ENCODE measurements at regions not wholly inside any gene's neighbourhood (a gene's known extent, or its start where the extent isn't known, plus 50 kb on each side); places are given as distances from the start of the nearest gene placed in this dataset.
"Not testable (repeated sequence)": the region's sequence is repeated elsewhere in the genome, so short reads cannot be mapped to it uniquely, and the experiment has no call there.

DNA sequence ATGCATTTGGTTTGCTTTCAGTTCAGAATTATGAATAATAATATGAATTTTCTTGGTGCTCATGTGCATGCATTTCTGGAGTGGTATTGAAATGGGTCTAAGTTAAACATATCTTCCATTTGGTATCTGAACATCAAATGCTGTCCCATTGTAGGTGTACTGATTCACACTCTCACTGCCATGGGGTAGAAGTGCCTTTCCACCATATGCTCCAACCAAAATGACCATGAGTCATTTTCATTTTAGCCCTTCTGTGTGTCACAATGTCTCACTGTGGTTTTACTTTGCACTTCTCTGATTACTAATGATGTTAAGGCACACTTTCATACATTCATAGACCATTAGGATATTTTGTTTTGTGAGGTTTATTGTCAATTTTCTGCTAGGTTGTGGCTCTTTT, 211.9 kb downstream of the HAO1 start:
- DNase-seq: no peak

DNA sequence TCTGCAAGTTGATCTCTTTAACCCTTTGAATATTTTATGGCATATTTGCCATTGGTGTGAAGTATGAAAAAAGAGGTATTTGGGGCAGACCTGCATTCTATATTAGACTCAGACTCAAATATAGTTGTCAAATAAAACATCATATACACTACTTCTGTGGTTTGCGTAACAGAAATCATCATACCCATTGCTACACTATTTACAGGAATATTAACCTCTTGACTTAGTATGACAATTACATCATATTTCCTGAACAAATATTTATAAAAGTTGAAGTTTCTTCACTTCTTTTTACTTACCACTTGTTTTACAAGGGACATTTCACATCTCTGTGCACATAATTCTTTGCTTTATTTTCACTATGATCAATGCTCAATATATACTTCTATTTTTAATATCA, 206.0 kb downstream of the HAO1 start:
- no peak for DNase-seq

GRCh38 chr20:7736336-7736735, 203.9 kb downstream of the HAO1 start:
- DNase-seq: no peak

DNA sequence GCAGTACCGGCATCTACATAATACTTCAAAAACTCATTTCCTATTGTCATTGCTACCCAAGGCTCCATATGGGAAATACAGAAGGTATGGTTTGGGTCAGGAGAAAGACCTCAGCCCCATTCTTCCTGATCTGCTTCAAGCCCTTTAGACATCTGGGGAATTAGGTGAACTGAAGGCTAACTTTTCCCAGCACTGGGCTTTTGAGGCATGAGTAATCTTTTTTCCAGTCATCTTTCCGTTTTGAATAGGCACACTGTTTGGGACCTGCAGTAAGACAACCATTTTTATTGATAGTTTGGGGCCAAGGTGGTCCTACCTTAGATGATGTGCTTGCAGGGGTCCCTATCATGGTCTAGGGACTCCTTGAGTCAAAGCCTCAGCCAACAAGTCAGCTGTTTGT, 198.4 kb downstream of the HAO1 start:
- DNase-seq: no peak

DNA sequence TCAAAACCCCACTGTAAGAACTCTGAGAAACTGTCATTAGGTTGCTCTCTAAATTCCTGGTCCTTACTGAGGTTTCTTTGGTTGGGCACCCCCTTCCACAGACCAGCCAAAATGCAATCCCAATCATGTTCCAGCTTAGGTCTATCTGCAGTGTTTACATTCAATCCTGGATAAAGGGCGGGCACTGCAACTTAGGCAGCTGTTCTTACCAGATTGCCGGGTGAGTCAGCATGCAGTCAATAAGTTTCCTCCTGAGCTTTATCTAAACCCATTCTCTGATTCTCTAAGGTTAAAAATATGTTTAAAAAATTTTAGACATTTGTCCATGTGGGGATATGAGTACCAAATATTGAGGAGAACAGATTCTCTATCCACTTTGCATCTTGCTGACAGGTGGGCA, 197.8 kb downstream of the HAO1 start:
- DNase-seq: peak; percentile 6

- DNase-seq: peak; percentile 68
These were observed 195.8 kb downstream of the HAO1 start for GRCh38 chr20:7744411-7744810.

- no peak for DNase-seq
These were observed 191.6 kb downstream of the HAO1 start for GRCh38 chr20:7748624-7749023.

GRCh38 chr20:7754102-7754501, 186.2 kb downstream of the HAO1 start:
- no peak for DNase-seq

DNA sequence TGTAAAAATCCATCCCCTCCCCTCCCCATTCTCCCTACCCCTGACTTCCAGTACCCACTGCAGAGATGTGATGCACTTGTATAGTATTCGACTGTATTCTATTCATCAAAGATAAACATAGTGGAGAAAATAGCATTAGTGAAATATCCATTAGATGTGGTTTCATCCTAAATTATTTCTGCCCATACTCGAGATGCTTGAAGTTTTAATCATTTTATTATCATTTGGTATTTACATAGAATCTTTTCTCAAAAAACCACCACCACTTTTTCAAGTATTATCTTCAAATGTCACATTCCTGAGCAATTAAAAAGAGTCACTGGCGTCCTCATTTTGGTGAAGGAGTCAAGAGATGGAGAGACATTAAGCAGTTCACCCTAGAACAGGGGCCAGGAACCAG, 181.9 kb downstream of the HAO1 start:
- DNase-seq: no peak

- DNase-seq: no peak
These were observed 179.8 kb downstream of the HAO1 start for GRCh38 chr20:7760247-7761031.

DNA sequence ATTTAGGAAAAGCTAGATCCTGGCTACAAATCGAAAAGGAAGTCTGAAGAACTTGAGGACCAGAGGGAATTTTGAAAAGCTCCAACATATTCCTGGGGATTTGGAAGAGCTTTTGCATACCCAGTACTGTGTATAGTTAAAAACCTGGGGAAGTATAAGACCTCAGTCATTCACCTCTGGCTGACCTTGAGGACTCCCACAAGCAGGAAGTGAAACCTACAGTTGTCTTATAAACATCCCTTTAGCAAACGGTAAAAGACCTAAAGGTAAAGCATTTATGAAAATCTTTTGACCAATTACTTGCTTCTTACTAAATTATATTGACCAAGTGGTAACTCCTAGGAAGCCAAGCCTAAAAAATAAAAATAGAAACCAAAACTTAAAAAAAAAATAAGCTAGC, 175.0 kb downstream of the HAO1 start:
- no peak for DNase-seq

DNA sequence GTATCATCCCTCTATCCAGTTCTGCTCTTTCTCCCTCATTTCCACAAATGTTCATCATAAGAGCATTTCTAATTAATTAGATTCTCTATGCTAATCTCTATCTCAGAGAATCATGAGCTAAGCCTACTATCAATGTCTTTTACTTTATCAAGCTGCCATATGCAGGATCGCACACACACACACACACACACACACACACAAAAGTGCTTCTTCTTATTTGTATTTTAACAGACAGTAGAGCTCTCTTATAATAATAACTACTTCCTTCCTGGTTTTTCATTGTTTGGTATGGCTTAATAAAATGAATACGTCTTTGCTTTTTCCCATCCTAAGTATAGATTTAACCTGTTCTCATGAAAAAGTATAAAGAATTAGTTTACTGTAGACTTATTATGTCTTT, 170.2 kb downstream of the HAO1 start:
- no peak for DNase-seq

- no peak for DNase-seq
These were observed 169.7 kb downstream of the HAO1 start for GRCh38 chr20:7770578-7770977.

GRCh38 chr20:7772371-7772770, 167.9 kb downstream of the HAO1 start:
- DNase-seq: no peak

- DNase-seq: no peak
These were observed 166.7 kb downstream of the HAO1 start for GRCh38 chr20:7773511-7773910.

DNA sequence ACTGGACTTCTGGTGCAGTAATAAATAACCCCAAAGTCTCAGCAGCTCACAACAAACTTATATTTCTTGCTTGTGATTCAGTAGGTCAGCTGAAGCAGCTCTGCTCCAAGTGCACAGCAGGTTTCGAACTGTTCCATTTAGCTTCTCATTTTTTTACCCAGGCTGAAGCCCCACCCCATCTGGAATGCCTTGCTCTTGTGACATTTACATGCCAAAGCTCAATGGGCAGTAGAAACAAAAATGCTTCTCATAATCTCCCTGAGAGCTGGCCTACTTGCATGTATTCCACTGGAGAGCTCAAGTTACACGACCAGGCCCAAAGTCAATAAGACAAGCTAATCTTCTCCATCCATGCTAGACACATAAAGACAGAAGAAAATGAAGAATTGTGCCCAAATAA, 165.2 kb downstream of the HAO1 start:
- DNase-seq: no peak

DNA sequence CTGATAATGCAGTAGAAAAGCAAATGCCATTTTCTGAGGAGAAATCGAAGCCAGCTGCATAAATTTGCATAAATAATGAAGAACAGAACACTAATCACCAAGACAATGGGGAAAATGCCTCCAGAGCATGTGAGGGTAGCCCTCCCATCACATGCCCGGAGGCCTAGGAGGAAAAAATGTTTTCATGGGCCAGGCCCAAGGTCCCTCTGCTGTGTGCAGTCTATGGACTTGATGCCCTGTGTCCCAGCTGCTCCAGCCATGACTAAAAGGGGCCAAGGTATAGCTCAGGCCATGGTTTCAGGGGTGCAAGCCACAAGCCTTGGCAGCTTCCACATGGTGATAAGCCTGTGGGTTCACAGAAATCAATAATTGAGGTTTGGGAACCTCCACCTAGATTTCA, 164.1 kb downstream of the HAO1 start:
- no peak for DNase-seq

DNA sequence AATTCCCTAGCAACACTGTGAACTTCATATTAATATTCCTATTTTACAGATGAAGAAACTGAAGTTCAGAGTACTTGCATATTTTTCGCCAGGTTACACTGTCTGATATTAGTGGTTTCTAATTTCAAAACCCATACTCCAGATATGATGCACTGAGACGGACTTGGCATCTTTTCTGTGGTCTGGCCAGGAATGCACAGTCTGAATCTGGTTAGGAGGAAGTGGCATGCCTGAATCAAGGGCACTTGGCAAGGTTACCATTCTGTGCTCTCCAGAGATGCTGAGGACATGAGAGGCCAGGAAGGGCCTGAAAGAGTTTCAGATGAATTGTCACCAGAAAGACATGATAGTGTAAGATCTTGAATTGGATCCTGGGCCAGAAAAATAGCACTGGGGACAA, 150.1 kb downstream of the HAO1 start:
- DNase-seq: no peak

- no peak for DNase-seq
These were observed 147.9 kb downstream of the HAO1 start for GRCh38 chr20:7792150-7792869.

- DNase-seq: no peak
These were observed 142.1 kb downstream of the HAO1 start for GRCh38 chr20:7798176-7798575.

- DNase-seq: no peak
These were observed 140.4 kb downstream of the HAO1 start for GRCh38 chr20:7799862-7800261.

DNA sequence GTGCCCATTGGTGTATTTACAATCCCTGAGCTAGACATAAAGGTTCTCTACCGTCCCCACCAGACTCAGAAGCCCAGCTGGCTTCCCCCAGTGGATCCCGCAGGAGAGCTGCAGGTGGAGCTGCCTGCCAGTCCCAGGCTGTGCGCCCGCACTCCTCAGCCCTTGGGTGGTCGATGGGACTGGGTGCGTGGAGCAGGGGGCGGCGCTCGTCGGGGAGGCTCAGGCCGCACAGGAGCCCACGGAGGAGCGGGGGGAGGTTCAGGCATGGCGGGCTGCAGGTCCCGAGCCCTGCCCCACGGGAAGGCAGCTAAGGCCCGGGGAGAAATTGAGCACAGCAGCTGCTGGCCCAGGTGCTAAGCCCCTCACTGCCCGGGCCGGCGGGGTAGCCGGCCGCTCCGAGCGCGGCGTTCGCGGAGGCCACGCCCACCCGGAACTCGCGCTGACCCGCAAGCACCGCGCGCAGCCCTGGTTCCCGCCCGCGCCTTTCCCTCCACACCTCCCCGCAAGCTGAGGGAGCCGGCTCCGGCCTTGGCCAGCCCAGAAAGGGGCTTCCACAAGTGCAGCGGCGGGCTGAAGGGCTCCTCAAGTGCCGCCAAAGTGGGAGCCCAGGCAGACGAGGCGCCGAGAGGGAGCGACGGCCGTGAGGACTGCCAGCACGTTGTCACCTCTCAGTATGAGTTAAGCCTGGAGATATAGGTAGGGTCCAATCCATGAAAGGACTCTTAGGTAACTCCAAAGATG, 136.7 kb downstream of the HAO1 start:
- not testable (repeated sequence) for DNase-seq

DNA sequence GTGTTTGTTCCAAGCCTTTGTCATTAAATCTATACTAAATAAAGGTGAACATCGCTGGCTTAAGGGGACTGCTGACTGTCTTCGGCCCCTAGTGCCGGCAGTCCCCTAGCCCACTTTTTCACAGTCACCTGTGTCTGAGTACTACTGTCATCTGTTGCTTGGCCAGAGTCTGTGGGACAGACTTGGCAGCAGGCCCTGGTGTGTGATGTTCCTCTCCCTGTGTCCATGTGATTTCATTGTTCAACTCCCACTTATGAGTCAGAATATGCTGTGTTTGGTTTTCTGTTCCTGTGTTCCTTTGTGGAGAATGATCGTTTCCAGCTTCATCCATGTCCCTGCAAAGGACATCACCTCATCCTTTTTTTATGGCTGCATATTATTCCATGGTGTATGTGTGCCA, 133.4 kb downstream of the HAO1 start:
- DNase-seq: no peak

DNA sequence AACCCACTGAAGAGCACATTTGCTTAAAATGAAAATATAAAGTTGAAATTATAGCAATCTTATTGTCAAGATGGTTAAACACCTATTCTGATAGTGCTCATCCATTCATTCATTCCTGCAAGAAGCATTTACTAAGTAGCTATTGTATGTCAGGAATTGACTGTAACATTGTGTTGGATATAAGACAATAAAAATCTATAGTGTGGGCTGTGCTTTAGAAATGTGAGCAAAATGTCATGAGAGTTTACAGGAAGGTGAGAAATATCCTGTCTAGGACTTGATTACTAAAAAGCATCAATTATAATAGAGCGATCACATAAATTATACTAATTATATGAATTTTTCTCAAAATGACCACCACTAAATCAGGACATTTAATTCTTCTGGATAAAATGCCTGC, 123.0 kb downstream of the HAO1 start:
- DNase-seq: no peak
